ENCODE measurements at regions not wholly inside any gene's neighbourhood (a gene's known extent, or its start where the extent isn't known, plus 50 kb on each side); places are given as distances from the start of the nearest gene placed in this dataset.

GRCh38 chr17:63317166-63317840 lies 128.8 kb downstream of the CYB561 start:
- TF ChIP-seq CTCF (conservative IDR thresholded peaks at IDR 0.05; ENCODE audit: low read length) (no peak), EZH2phosphoT487 (IDR thresholded peaks at IDR 0.05; ENCODE audit: borderline replicate concordance) (no peak)
